K562 (cell line): ENCODE measurements at regions not wholly inside any gene's neighbourhood (a gene's known extent, or its start where the extent isn't known, plus 50 kb on each side); places are given as distances from the start of the nearest gene placed in this dataset.

Source experiments
- ATAC-seq: fragments of 200-7000 bp; cut with Tn5 transposase; 3 replicates; pipeline ENCODE4 v1.9.1; 2020; ENCODE audit warnings: moderate library complexity
- BruUV-seq: library from RNA; stranded (reverse); fragments of 400-500 nt; replicated peaks from 2 replicates; lab custom pipeline; 2021; lab: Mats Ljungman, UMichigan
- CTCF ChIA-PET: fragments of 300-600 bp; formaldehyde crosslinking; extraction: SDS; loops from one replicate; lab custom pipeline; 2021; ENCODE audit warnings: low intra/inter-chr PET ratio; lab: Yijun Ruan, JAX
- POLR2A ChIA-PET: fragments of 300-600, 350-650 bp; sonication (Branson Sonifier 250); formaldehyde crosslinking; extraction: SDS; loops from one replicate; lab custom pipeline; 2021; ENCODE audit warnings: antibody characterized with exemption, inconsistent platforms; lab: Yijun Ruan, JAX
- DNase-seq, 4 experiments: peaks; one replicate each; pipeline versions ENCODE4 v3.0.0 to v3.0.0-alpha.2; 2011 to 2018; ENCODE audit warnings: low spot score in 3 of 4, mixed read lengths in 3 of 4; ENCODE audit errors: extremely low read depth in 1 of 4
- FAIRE-seq: peaks from 2 replicates; lab custom pipeline; 2011; peaks lifted over from hg19 to GRCh38; lab: Jason Lieb, UNC
- H2AFZ ChIP-seq: 2 replicates; pipeline ENCODE4 v1.6.0; 2011; ENCODE audit warnings: low read depth, low read length, control low read depth, inconsistent platforms
- H3K27ac ChIP-seq: fragments of 200-600 bp; 3 replicates; pipeline ENCODE4 v1.8.0; 2011; ENCODE audit warnings: low read depth, mild to moderate bottlenecking, control low read depth, inconsistent platforms, low read length, moderate library complexity, mixed read lengths; ENCODE audit errors: extremely low read depth
- H3K27me3 ChIP-seq, 2 experiments: fragments of 300-600 bp in 1 of 2; 2 replicates in 1 of 2; 3 replicates in 1 of 2; pipeline versions ENCODE4 v1.6.0 to v1.8.0; 2011; ENCODE audit warnings: inconsistent platforms in 2 of 2, low read length in 2 of 2, mild to moderate bottlenecking in 1 of 2, mixed read lengths in 1 of 2, moderate library complexity in 1 of 2; ENCODE audit not compliant: control insufficient read depth in 2 of 2, insufficient read depth in 2 of 2
- H3K36me3 ChIP-seq: fragments of 300-600 bp; 3 replicates; pipeline ENCODE4 v1.8.0; 2011; ENCODE audit warnings: mild to moderate bottlenecking, low read length, inconsistent platforms; ENCODE audit not compliant: control insufficient read depth, insufficient read depth
- H3K4me1 ChIP-seq, 2 experiments: fragments of 200-600 bp in 1 of 2; replicated peaks in 1 of 2; 2 replicates in 1 of 2; 3 replicates in 1 of 2; pipeline versions ENCODE4 v1.5.1 to v1.8.0; 2011; ENCODE audit warnings: inconsistent platforms in 2 of 2, low read length in 2 of 2, mild to moderate bottlenecking in 1 of 2, mixed read lengths in 1 of 2, moderate library complexity in 1 of 2; ENCODE audit not compliant: control insufficient read depth in 2 of 2, insufficient read depth in 2 of 2
- H3K4me2 ChIP-seq: 2 replicates; pipeline ENCODE4 v1.6.1; 2011; ENCODE audit warnings: low read length, control low read depth, inconsistent platforms, mixed read lengths; ENCODE audit not compliant: insufficient read depth
- H3K4me3 ChIP-seq: fragments of 200-600 bp; sonication (generic), shearing (Covaris generic); 2 replicates; pipeline ENCODE4 v1.5.1; 2016; ENCODE audit warnings: control low read depth, inconsistent platforms
- H3K79me2 ChIP-seq: fragments of 200-600 bp; 3 replicates; pipeline ENCODE4 v1.8.0; 2011; ENCODE audit warnings: low read length, inconsistent platforms; ENCODE audit not compliant: control insufficient read depth, insufficient read depth
- H3K9ac ChIP-seq, 2 experiments: 2 replicates each; pipeline versions ENCODE4 v1.6.0 to v1.6.1; 2011; ENCODE audit warnings: low read depth in 2 of 2, low read length in 2 of 2, control low read depth in 1 of 2, inconsistent platforms in 1 of 2, mild to moderate bottlenecking in 1 of 2, mixed read lengths in 1 of 2; ENCODE audit not compliant: insufficient read depth in 1 of 2
- H3K9me1 ChIP-seq: one replicate; pipeline ENCODE4 v1.6.0; 2011; ENCODE audit warnings: inconsistent platforms, mild to moderate bottlenecking, low read length, moderate library complexity; ENCODE audit not compliant: control insufficient read depth, insufficient read depth
- H3K9me3 ChIP-seq: replicated peaks from 2 replicates; pipeline ENCODE4 v1.5.1; 2011; ENCODE audit warnings: low read depth, low read length, inconsistent platforms; ENCODE audit not compliant: control insufficient read depth, insufficient read depth
- H4K20me1 ChIP-seq: replicated peaks from 2 replicates; pipeline ENCODE4 v1.6.1; 2011; ENCODE audit warnings: low read length, inconsistent platforms, mixed read lengths; ENCODE audit not compliant: control insufficient read depth, insufficient read depth
- EHMT2 ChIP-seq: fragments of 450-650 bp; IDR thresholded peaks from 2 replicates; pipeline ENCODE4 v1.6.1; 2018; ENCODE audit warnings: antibody characterized with exemption
- FOXP1 ChIP-seq: sonication (generic); formaldehyde crosslinking; IDR thresholded peaks from 2 replicates; pipeline ENCODE4 v1.8.0; 2022; ENCODE audit warnings: mild to moderate bottlenecking, missing genetic modification reagents
- HDAC8 ChIP-seq: fragments of 450-650 bp; IDR thresholded peaks from 2 replicates; pipeline ENCODE4 v1.6.1; 2016; ENCODE audit warnings: mild to moderate bottlenecking, missing genetic modification characterization, moderate library complexity, missing compliant biosample characterization
- HDGF ChIP-seq: fragments of 450-650 bp; IDR thresholded peaks from 2 replicates; pipeline ENCODE4 v1.6.1; 2016
- HMG20A ChIP-seq: fragments of 450-650 bp; formaldehyde crosslinking; conservative IDR thresholded peaks from 2 replicates; pipeline ENCODE4 v1.4.0; 2020; ENCODE audit warnings: mild to moderate bottlenecking, mixed read lengths
- MAFF ChIP-seq: IDR thresholded peaks from 2 replicates; pipeline ENCODE4 v1.6.1; 2012; ENCODE audit warnings: low read length, improper control_type of control experiment
- PYGO2 ChIP-seq: fragments of 450-650 bp; IDR thresholded peaks from 2 replicates; pipeline ENCODE4 v1.6.1; 2016; ENCODE audit warnings: mild to moderate bottlenecking, missing genetic modification characterization, moderate library complexity, missing compliant biosample characterization
- TAF1 ChIP-seq: IDR thresholded peaks from 2 replicates; pipeline ENCODE4 v1.6.1; 2011; ENCODE audit warnings: mild to moderate bottlenecking, low read length, moderate library complexity; ENCODE audit not compliant: insufficient read depth, control insufficient read depth, severe bottlenecking; ENCODE audit errors: extremely low read depth
- ZBTB17 ChIP-seq: fragments of 450-650 bp; formaldehyde crosslinking; IDR thresholded peaks from 2 replicates; pipeline ENCODE4 v1.4.0; 2020; ENCODE audit warnings: mild to moderate bottlenecking
- ZNF133 ChIP-seq: fragments of 250-450 bp; sonication (Bioruptor Pico); IDR thresholded peaks from 2 replicates; pipeline ENCODE4 v1.4.0; 2020; ENCODE audit warnings: mild to moderate bottlenecking
- ZNF165 ChIP-seq: fragments of 250-450 bp; sonication (Bioruptor Pico); IDR thresholded peaks from 2 replicates; pipeline ENCODE4 v1.4.0; 2020; ENCODE audit warnings: borderline replicate concordance
- ZNF263 ChIP-seq: sonication (generic); formaldehyde crosslinking; IDR thresholded peaks from 2 replicates; pipeline ENCODE4 v1.8.0; 2022; ENCODE audit warnings: mild to moderate bottlenecking, missing genetic modification reagents, borderline replicate concordance
- ZNF274 ChIP-seq: IDR thresholded peaks from 2 replicates; pipeline ENCODE4 v1.6.1; 2011; ENCODE audit warnings: low read depth, mild to moderate bottlenecking, low read length, moderate library complexity, borderline replicate concordance
- ZNF347 ChIP-seq: fragments of 450-650 bp; formaldehyde crosslinking; IDR thresholded peaks from 2 replicates; pipeline ENCODE4 v1.4.0; 2020; ENCODE audit warnings: low read depth, mild to moderate bottlenecking, moderate library complexity
- ZNF717 ChIP-seq: fragments of 250-450 bp; sonication (Bioruptor Pico); IDR thresholded peaks from 2 replicates; pipeline ENCODE4 v1.5.0; 2021
- ZNF830 ChIP-seq: fragments of 250-450 bp; sonication (Bioruptor Pico); IDR thresholded peaks from 2 replicates; pipeline ENCODE4 v1.5.0; 2021; ENCODE audit warnings: mild to moderate bottlenecking
- in situ Hi-C: fragments of 300-500 bp; cut with MboI; formaldehyde crosslinking; loops from 4 replicates; pipeline ENCODE4 v1.15.0; 2018; ENCODE audit warnings: inconsistent platforms, mixed read lengths
- intact Hi-C: fragments of 100-400 bp; cut with micrococcal nuclease; formaldehyde crosslinking; loops from 2 replicates; pipeline ENCODE4 v1.14.2; 2022
- TF ChIP-seq, protein P1 (sequence below): fragments of 200-400 bp; formaldehyde crosslinking; IDR thresholded peaks from 2 replicates; pipeline ENCODE4 v1.6.1; 2017; ENCODE audit warnings: mild to moderate bottlenecking, low read depth, low read length, moderate library complexity

GRCh38 chr7:113446391-113446790 is 328.0 kb upstream of the SMIM30 start:
- Histone ChIP-seq H3K9me3 (no peaks in the 10 kb centered on the region), H3K4me3 (no peak overlapping the region), H3K9me1 (no peaks in the 10 kb centered on the region), H3K4me2 (no peak overlapping the region), H3K27ac (no peak overlapping the region), H4K20me1 (no peaks in the 10 kb centered on the region), H3K79me2 (no peaks in the 10 kb centered on the region), H3K4me1 (no peaks in the 10 kb centered on the region), H3K9ac (no peak overlapping the region), H3K36me3 (no peaks in the 10 kb centered on the region), H2AFZ (no peak overlapping the region), H3K27me3 (no peaks in the 10 kb centered on the region)
- DNase-seq (no peak), ATAC-seq (no peak), FAIRE-seq (no peak)
- BruUV-seq, result no TSS peak
- intact Hi-C loops (no loop called here), in situ Hi-C loops (no loop called here)
- CTCF ChIA-PET, result no interaction called here
- POLR2A ChIA-PET, result no interaction called here
- TF ChIP-seq FOXP1 (CRISPR knock-in tag), result no peak
- no peak for TF ChIP-seq ZNF274
- no peak for TF ChIP-seq MAFF
- TF ChIP-seq ZNF830, result no peak
- TF ChIP-seq ZNF717 (CRISPR knock-in tag), result no peak
- TF ChIP-seq ZNF263 (CRISPR knock-in tag), result no peak
- no peak for TF ChIP-seq HDAC8
- TF ChIP-seq ZNF347, result no peak
- no peak for TF ChIP-seq EHMT2
- no peak for TF ChIP-seq HDGF
- no peak for TF ChIP-seq TAF1
- no peak for TF ChIP-seq ZNF165 (CRISPR knock-in tag)
- TF ChIP-seq HMG20A (CRISPR knock-in tag), result no peak
- no peak for TF ChIP-seq ZBTB17
- TF ChIP-seq, protein P1, sequence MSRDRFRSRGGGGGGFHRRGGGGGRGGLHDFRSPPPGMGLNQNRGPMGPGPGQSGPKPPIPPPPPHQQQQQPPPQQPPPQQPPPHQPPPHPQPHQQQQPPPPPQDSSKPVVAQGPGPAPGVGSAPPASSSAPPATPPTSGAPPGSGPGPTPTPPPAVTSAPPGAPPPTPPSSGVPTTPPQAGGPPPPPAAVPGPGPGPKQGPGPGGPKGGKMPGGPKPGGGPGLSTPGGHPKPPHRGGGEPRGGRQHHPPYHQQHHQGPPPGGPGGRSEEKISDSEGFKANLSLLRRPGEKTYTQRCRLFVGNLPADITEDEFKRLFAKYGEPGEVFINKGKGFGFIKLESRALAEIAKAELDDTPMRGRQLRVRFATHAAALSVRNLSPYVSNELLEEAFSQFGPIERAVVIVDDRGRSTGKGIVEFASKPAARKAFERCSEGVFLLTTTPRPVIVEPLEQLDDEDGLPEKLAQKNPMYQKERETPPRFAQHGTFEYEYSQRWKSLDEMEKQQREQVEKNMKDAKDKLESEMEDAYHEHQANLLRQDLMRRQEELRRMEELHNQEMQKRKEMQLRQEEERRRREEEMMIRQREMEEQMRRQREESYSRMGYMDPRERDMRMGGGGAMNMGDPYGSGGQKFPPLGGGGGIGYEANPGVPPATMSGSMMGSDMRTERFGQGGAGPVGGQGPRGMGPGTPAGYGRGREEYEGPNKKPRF, result no peak
- no peak for TF ChIP-seq PYGO2
- TF ChIP-seq ZNF133 (CRISPR knock-in tag), result no peak
